Body of pancreas (tissue), 4 donors: ENCODE measurements at regions not wholly inside any gene's neighbourhood (a gene's known extent, or its start where the extent isn't known, plus 50 kb on each side); places are given as distances from the start of the nearest gene placed in this dataset.
"Not testable (repeated sequence)": the region's sequence is repeated elsewhere in the genome, so short reads cannot be mapped to it uniquely, and the experiment has no call there.

Experiments used
- ATAC-seq: fragments of 150-250 bp; one replicate; pipeline ENCODE4 v1.9.1; 2016
- DNase-seq, 4 donors: peaks; one replicate each; pipeline ENCODE4 v3.0.0-alpha.2; 2019
- H3K27ac ChIP-seq, 4 donors: fragments of 200-600 bp; sonication (generic); 1 replicate in 3 of 4; 2 replicates in 1 of 4; pipeline versions ENCODE4 v1.5.1 to v1.6.1; 2016 to 2019; ENCODE audit warnings: mild to moderate bottlenecking in 1 of 4, mixed read lengths in 1 of 4, moderate library complexity in 1 of 4
- H3K27me3 ChIP-seq, 2 donors: fragments of 200-600 bp; sonication (generic); one replicate each; pipeline ENCODE4 v1.6.0; 2016; ENCODE audit warnings: mild to moderate bottlenecking in 1 of 2
- H3K36me3 ChIP-seq, 2 donors: fragments of 200-600 bp; sonication (generic); replicated peaks in 1 of 2; 2 replicates each; pipeline ENCODE4 v1.5.1; 2016; ENCODE audit warnings: low read depth in 2 of 2; ENCODE audit not compliant: insufficient read depth in 1 of 2
- H3K4me1 ChIP-seq: fragments of 200-600 bp; sonication (generic); one replicate; pipeline ENCODE4 v1.6.0; 2016
- H3K4me3 ChIP-seq, 2 donors: fragments of 200-600 bp; sonication (generic); 1 replicate in 1 of 2; 2 replicates in 1 of 2; pipeline ENCODE4 v1.5.1; 2016 to 2019
- H3K9me3 ChIP-seq, 3 donors: fragments of 200-600 bp; sonication (generic); 1 replicate in 2 of 3; 2 replicates in 1 of 3; pipeline ENCODE4 v1.5.1; 2016
- CTCF ChIP-seq, 7 experiments: fragments of 450-650 bp in 4 of 7; fragments of 200-600 bp in 3 of 7; sonication (generic) in 3 of 7; IDR thresholded peaks; one replicate each; pipeline ENCODE4 v1.5.1; 2016 to 2019; ENCODE audit warnings: antibody characterized with exemption in 7 of 7
- POLR2A ChIP-seq, 3 donors: fragments of 450-650 bp; IDR thresholded peaks; one replicate each; pipeline ENCODE4 v1.6.1; 2016; ENCODE audit warnings: antibody characterized with exemption in 3 of 3, mild to moderate bottlenecking in 2 of 3
- WGBS, 2 donors: methylation state at CpG; one replicate each; pipeline ENCODE4 v1.1.5; 2017; 5-methylcytosine and 5-hydroxymethylcytosine counted together
- intact Hi-C: fragments of 100-400 bp; cut with DNase I; formaldehyde crosslinking; loops from one replicate; pipeline ENCODE4 v1.15.1; 2023

GRCh38 chr21:17105932-17106331, 406.9 kb upstream of the CXADR start:
- no peak overlapping the region for H3K4me3 ChIP-seq
- ATAC-seq (no peak), DNase-seq (no peak)
- H3K27me3 ChIP-seq = no peaks in the 10 kb centered on the region
- H3K4me1 ChIP-seq = no peaks in the 10 kb centered on the region
- no peak overlapping the region for H3K27ac ChIP-seq
- TF ChIP-seq CTCF (IDR thresholded peaks at IDR 0.05) (no peak), POLR2A (IDR thresholded peaks at IDR 0.05) (no peak)
- H3K36me3 ChIP-seq = no peaks in the 10 kb centered on the region
- no peaks in the 10 kb centered on the region for H3K9me3 ChIP-seq
- intact Hi-C loops = no loop called here

GRCh38 chr21:17114045-17114444, 398.8 kb upstream of the CXADR start:
- no peak for ATAC-seq
- intact Hi-C loops = no loop called here
- TF ChIP-seq CTCF (IDR thresholded peaks at IDR 0.05) = no peak
- no peak for TF ChIP-seq POLR2A (IDR thresholded peaks at IDR 0.05)
- H3K9me3 ChIP-seq = no peaks in the 10 kb centered on the region
- no peaks in the 10 kb centered on the region for H3K4me1 ChIP-seq
- no peaks in the 10 kb centered on the region for H3K27me3 ChIP-seq
- no peak overlapping the region for H3K4me3 ChIP-seq
- 52 to 53% methylated on average over 3 of the region's 3 CpGs for WGBS, 2 donors
- no peak overlapping the region for H3K27ac ChIP-seq
- H3K36me3 ChIP-seq = no peaks in the 10 kb centered on the region
- no peak for DNase-seq

GRCh38 chr21:17118638-17119384, 394.0 kb upstream of the CXADR start:
- TF ChIP-seq POLR2A (IDR thresholded peaks at IDR 0.05) (no peak), CTCF (IDR thresholded peaks at IDR 0.05) (no peak)
- Histone ChIP-seq H3K9me3 (no peaks in the 10 kb centered on the region), H3K36me3 (no peaks in the 10 kb centered on the region), H3K27ac (no peak overlapping the region), H3K4me3 (no peak overlapping the region), H3K27me3 (no peaks in the 10 kb centered on the region), H3K4me1 (no peaks in the 10 kb centered on the region)
- no peak for ATAC-seq
- no peak for DNase-seq
- intact Hi-C loops = no loop called here
- WGBS, 2 donors = 61% methylated on average over 6 of the region's 6 CpGs

- no peaks in the 10 kb centered on the region for H3K9me3 ChIP-seq
- no peak overlapping the region for H3K4me3 ChIP-seq
- DNase-seq (no peak), ATAC-seq (no peak)
- no peaks in the 10 kb centered on the region for H3K36me3 ChIP-seq
- intact Hi-C loops = no loop called here
- H3K4me1 ChIP-seq = no peaks in the 10 kb centered on the region
- WGBS, 2 donors = 51 to 65% methylated on average over 9 of the region's 9 CpGs
- TF ChIP-seq POLR2A (IDR thresholded peaks at IDR 0.05) = no peak
- no peak for TF ChIP-seq CTCF (IDR thresholded peaks at IDR 0.05)
- no peak overlapping the region for H3K27ac ChIP-seq
- no peaks in the 10 kb centered on the region for H3K27me3 ChIP-seq
These were observed 393.2 kb upstream of the CXADR start for GRCh38 chr21:17119466-17120297.

DNA sequence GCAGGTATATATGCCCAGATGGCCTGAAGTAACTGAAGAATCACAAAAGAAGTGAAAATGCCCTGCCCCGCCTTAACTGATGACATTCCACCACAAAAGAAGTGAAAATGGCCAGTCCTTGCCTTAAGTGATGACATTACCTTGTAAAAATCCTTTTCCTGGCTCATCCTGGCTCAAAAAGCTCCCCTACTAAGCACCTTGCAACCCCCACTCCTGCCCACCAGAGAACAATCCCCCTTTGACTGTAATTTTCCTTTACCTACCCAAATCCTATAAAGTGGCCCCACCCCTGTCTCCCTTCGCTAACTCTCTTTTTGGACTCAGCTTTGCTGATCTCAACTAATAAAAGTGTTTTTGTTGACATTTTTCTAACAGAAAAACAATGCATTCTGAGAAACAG, 385.4 kb upstream of the CXADR start:
- ATAC-seq, H3K4me3 ChIP-seq, H3K9me3 ChIP-seq, H3K4me1 ChIP-seq, intact Hi-C loops, H3K27me3 ChIP-seq, H3K36me3 ChIP-seq, DNase-seq, H3K27ac ChIP-seq: not testable (repeated sequence)
- WGBS, 2 donors = 36 to 46% methylated on average over 2 of the region's 2 CpGs
